Coronary artery (tissue), 2 donors: ENCODE measurements at regions not wholly inside any gene's neighbourhood (a gene's known extent, or its start where the extent isn't known, plus 50 kb on each side); places are given as distances from the start of the nearest gene placed in this dataset.

Experiments
- DNase-seq: peaks from one replicate; pipeline ENCODE4 v3.0.0-alpha.2; 2017; ENCODE audit warnings: low spot score
- H3K27ac ChIP-seq, 2 donors: fragments of 200-600 bp; sonication (generic); one replicate each; pipeline ENCODE4 v1.5.1; 2016 to 2019
- H3K4me3 ChIP-seq: fragments of 200-600 bp; sonication (generic); 2 replicates; pipeline ENCODE4 v1.5.1; 2016; ENCODE audit warnings: mild to moderate bottlenecking, moderate library complexity
- TF ChIP-seq, protein P1 (sequence below): fragments of 200-600 bp; sonication (generic); IDR thresholded peaks from one replicate; pipeline ENCODE4 v1.5.1; 2019; ENCODE audit warnings: antibody characterized with exemption

DNA sequence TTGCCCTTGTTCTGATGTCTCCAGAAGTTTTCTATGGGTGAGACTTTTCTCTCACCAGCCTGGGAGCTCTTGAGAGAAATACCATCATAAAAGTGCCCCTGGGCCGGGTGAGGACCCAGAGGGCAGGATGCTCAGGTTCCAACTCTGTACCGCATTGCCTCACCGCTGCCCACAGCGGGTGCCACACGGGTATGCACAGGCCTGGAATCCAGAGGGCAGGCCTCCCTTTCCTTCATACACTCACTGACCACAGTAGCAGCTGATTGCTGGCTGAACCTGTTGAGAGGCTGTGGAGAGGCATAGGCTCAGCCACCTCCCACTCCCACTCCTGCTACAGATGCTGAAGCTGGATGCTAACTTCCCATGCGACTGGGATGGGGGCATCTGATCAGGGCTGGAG is 293.8 kb downstream of the CYP26B1 start:
- no peak overlapping the region for H3K4me3 ChIP-seq
- TF ChIP-seq, protein P1, sequence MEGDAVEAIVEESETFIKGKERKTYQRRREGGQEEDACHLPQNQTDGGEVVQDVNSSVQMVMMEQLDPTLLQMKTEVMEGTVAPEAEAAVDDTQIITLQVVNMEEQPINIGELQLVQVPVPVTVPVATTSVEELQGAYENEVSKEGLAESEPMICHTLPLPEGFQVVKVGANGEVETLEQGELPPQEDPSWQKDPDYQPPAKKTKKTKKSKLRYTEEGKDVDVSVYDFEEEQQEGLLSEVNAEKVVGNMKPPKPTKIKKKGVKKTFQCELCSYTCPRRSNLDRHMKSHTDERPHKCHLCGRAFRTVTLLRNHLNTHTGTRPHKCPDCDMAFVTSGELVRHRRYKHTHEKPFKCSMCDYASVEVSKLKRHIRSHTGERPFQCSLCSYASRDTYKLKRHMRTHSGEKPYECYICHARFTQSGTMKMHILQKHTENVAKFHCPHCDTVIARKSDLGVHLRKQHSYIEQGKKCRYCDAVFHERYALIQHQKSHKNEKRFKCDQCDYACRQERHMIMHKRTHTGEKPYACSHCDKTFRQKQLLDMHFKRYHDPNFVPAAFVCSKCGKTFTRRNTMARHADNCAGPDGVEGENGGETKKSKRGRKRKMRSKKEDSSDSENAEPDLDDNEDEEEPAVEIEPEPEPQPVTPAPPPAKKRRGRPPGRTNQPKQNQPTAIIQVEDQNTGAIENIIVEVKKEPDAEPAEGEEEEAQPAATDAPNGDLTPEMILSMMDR: no peak
- DNase-seq: peak; percentile 60
- no peak overlapping the region for H3K27ac ChIP-seq

GRCh38 chr2:71852141-71852711 is 295.4 kb downstream of the CYP26B1 start:
- TF ChIP-seq, protein P1: no peak
- Histone ChIP-seq H3K27ac (peak overlapping the region; percentile 77 to 88), H3K4me3 (peak overlapping the region; percentile 24)
- peak; percentile 68 for DNase-seq

GRCh38 chr2:71851094-71851750 is 296.4 kb downstream of the CYP26B1 start:
- TF ChIP-seq, protein P1: no peak
- peak; percentile 72 for DNase-seq
- peak overlapping the region; percentile 1 for H3K4me3 ChIP-seq
- H3K27ac ChIP-seq: peak overlapping the region; percentile 77 to 88

DNA sequence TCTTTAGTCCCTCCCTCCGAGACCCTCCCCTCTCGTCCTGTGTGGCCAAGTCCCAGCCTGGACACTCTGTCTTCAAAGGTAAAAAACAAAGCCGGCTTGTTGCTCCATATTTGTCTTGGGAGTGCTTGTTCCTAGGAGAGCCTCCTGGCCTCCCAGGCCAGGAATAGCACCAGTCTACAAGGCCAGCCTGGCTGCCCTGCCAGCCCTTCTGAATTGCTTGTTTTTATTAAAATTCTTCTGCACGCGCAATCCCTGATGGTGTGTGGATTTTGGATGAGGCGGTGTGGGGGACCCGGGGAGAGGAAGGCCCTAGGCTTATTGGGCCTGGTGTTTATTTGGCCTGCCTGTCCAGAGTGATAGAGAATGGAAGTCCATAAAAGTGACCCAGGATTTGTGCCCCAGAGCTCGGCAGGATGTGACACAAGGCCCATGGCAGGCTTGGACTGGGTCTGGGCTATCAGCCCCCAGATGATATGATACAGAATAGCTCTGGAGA is 297.3 kb downstream of the CYP26B1 start:
- H3K27ac ChIP-seq: peak overlapping the region; percentile 77 to 88
- TF ChIP-seq, protein P1: no peak
- peak overlapping the region; percentile 1 for H3K4me3 ChIP-seq
- DNase-seq: peak; percentile 85

DNA sequence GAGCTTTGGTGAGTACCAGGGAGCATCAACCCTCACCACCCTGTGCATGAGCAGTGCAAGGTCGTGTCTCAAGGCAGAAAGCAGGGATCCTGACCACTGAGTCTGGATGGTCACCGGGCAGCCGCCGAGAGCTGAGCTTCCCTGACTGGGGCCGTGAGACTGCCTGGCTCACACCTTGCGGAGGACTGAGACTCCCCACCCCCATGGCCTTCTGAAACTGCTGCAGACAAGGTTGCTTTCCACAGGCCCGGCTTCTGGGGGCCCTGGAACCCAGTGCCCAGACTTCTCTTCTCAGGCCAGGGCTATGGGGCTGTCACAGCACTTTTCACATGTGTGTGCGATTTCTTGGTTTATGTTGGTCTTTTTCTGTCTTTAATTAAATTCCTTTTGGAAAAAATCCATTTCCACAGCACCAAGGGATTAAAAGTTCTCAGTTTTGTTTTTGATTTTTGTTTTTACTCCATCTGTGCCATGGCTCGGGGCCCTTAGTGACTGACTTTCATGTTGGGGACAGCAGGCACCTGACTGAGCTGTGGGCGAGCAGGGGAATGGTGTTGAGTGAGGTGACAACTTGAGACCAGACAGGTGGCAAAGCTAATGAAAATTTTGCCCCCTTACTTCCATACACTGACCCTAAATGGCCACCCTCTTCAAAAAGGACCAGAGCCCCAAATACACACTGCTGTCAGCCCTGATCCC is 297.9 kb downstream of the CYP26B1 start:
- DNase-seq: no peak
- H3K27ac ChIP-seq: peak overlapping the region; percentile 77 to 88
- no peak overlapping the region for H3K4me3 ChIP-seq
- TF ChIP-seq, protein P1: no peak

GRCh38 chr2:71849111-71849510 is 298.6 kb downstream of the CYP26B1 start:
- Histone ChIP-seq H3K4me3 (no peak overlapping the region), H3K27ac (no peak overlapping the region)
- DNase-seq: no peak
- TF ChIP-seq, protein P1: no peak
